Testis (tissue), 2 donors: ENCODE measurements at regions not wholly inside any gene's neighbourhood (a gene's known extent, or its start where the extent isn't known, plus 50 kb on each side); places are given as distances from the start of the nearest gene placed in this dataset.

Experiments used
- POLR2A ChIP-seq: fragments of 450-650 bp; IDR thresholded peaks from one replicate; pipeline ENCODE4 v1.6.1; 2017; ENCODE audit warnings: antibody characterized with exemption, mild to moderate bottlenecking, moderate library complexity
- TF ChIP-seq, protein P1 (sequence below), 3 experiments: fragments of 450-650 bp in 2 of 3; fragments of 200-600 bp in 1 of 3; sonication (generic) in 1 of 3; IDR thresholded peaks; one replicate each; pipeline ENCODE4 v1.5.1; 2016 to 2019; ENCODE audit warnings: antibody characterized with exemption in 3 of 3, mild to moderate bottlenecking in 2 of 3, moderate library complexity in 1 of 3

DNA sequence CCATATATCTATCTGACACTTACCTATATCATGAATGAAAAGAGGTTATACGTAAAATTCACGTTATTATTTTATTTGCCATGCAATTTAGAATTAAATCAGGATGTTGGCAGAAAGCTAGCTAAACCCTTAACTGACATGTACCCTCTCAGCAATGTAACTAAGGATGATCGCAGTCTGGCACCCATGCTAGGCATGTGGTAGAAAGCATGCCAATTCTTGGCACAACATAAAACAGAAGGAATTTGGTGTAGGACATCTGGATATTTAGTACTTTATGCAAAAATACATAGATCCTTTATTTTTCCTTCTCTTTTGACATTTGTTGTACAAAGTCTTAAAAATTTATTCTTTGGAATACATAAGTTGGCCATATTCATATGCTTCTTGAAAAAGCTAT, 436.8 kb upstream of the FAT1 start:
- TF ChIP-seq, protein P1, sequence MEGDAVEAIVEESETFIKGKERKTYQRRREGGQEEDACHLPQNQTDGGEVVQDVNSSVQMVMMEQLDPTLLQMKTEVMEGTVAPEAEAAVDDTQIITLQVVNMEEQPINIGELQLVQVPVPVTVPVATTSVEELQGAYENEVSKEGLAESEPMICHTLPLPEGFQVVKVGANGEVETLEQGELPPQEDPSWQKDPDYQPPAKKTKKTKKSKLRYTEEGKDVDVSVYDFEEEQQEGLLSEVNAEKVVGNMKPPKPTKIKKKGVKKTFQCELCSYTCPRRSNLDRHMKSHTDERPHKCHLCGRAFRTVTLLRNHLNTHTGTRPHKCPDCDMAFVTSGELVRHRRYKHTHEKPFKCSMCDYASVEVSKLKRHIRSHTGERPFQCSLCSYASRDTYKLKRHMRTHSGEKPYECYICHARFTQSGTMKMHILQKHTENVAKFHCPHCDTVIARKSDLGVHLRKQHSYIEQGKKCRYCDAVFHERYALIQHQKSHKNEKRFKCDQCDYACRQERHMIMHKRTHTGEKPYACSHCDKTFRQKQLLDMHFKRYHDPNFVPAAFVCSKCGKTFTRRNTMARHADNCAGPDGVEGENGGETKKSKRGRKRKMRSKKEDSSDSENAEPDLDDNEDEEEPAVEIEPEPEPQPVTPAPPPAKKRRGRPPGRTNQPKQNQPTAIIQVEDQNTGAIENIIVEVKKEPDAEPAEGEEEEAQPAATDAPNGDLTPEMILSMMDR (IDR thresholded peaks at IDR 0.05) = no peak
- TF ChIP-seq POLR2A = no peak
